ENCODE measurements at regions not wholly inside any gene's neighbourhood (a gene's known extent, or its start where the extent isn't known, plus 50 kb on each side); places are given as distances from the start of the nearest gene placed in this dataset.

- no peak for DNase-seq
Measured at GRCh38 chr2:217218269-217219163, 358.7 kb upstream of the TNP1 start.

DNA sequence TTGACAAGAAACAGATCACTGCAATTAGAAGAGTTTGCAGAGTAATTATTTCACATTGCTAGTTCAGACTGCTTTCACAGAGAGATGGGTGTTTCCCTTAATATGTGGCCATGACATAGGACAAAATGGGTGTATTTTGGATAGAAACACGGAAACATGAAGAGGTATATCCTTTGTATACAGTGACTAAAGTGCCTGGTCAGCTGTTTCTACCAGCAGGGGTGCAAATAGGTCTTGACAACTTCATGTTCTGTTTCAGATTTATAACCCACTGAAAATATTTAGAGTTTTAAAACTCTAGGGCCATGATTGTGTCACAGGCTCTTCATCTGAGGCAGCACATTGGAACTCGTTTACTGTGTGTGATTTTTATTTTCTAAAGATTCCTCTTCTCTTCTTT is 357.1 kb upstream of the TNP1 start:
- no peak for DNase-seq

- no peak for DNase-seq
Measured at GRCh38 chr2:217216316-217216715, 356.5 kb upstream of the TNP1 start.

GRCh38 chr2:217215877-217216276 is 356.0 kb upstream of the TNP1 start:
- no peak for DNase-seq

- no peak for DNase-seq
Measured at GRCh38 chr2:217208867-217209266, 349.0 kb upstream of the TNP1 start.

GRCh38 chr2:217207699-217208010 is 347.8 kb upstream of the TNP1 start:
- DNase-seq = no peak

DNA sequence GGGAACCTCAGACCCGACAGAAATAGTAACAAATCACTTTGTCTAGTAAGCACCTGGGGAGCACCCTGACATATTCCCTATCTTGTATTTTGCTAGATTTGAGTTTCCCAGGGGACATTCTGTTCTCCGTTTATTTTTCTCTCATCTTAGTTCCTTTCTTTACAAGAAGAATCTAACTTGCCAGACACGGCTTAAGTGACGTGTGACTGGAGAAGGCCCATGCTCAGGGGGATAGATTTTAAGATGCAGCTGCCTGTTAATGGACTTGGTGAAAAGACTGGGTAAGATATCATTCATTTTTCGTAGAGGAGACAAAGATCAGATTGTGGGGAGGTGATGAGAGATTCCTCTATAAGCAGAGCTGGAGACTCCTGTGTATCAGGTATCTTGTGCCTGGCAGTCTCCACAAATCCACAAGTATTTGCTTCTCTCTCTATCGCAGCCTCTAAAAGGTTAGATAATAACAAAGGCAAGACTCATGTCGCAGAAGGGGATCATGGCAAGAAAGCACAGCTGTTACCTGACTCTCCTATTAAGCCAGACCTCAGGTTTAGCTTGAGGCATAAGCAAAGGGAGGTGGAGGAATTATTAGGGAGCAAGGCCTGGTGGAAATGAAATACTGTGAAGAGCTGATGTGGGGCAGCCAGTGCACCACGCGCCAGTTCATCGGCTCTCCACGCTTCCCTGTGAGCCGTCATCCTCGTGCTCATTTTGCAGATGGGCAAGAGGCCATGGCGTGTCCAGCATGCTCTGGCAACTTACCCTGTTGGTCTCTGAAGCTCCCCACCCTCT is 347.2 kb upstream of the TNP1 start:
- DNase-seq = no peak

GRCh38 chr2:217206016-217206725 is 346.3 kb upstream of the TNP1 start:
- DNase-seq = no peak

GRCh38 chr2:217204358-217204757 is 344.5 kb upstream of the TNP1 start:
- DNase-seq = no peak

GRCh38 chr2:217203086-217203485 is 343.2 kb upstream of the TNP1 start:
- no peak for DNase-seq

GRCh38 chr2:217199255-217199630 is 339.4 kb upstream of the TNP1 start:
- no peak for DNase-seq

DNA sequence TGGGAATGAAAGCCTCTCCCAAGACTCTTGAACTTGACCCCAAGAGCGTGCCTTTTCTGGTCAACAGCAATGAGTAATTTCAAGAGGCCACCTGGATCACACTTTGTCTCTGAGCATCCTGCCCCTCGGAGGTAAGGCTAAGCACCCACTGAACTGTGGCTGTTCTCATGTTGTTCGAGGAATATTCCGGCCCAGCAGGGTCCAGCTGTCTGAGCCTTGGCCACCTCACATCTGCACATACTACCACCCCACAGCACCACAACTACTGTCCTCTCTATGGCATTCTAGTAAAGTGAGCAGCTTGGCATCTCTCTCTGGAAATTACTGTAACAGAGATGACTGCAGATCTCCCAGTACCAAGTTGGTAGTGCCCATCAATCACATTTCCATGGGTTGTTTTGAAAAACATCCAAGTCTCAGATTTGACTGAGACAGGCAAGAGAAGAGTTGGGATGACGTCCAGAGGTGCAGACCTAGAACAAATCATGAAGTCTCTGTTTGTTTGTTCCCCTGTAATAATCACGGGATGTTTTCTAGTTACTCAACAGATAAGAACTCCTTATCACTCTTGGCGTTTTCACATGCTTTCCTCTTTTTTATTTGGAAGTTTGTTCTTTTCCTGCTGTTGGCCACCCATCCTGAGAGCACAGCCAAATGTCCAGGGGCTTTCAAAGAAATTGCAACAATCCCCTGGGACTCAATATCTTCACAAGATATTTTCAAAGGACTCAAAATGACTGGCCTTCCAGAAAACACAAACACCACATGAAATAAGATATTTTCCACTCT is 336.0 kb upstream of the TNP1 start:
- DNase-seq = no peak

- no peak for DNase-seq
Measured at GRCh38 chr2:217195016-217195415, 335.2 kb upstream of the TNP1 start.

GRCh38 chr2:217193431-217194340 is 333.8 kb upstream of the TNP1 start:
- no peak for DNase-seq

DNA sequence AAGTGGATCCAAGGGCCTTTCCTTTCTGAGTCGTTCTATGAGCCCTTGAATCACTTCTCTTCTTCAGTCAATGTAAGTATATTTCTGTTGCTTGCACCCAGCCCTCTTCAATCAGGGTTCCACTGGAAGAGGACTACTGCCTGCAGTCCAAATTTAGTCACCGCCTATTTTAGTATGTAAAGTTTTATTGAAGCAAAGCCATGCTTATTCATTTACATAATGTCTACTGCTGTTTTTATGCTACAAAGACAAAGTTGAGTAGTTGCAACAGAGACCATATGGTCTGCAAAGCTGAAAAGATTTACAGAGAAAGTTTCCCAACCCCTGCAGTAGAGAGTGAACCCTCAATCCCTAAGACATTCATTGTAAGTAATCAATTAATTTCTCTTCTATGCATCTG is 332.5 kb upstream of the TNP1 start:
- DNase-seq = no peak

- DNase-seq = no peak
Measured at GRCh38 chr2:217189747-217190146, 329.9 kb upstream of the TNP1 start.

- DNase-seq = no peak
Measured at GRCh38 chr2:217189131-217189530, 329.3 kb upstream of the TNP1 start.

GRCh38 chr2:217186668-217187159 is 326.9 kb upstream of the TNP1 start:
- no peak for DNase-seq

DNA sequence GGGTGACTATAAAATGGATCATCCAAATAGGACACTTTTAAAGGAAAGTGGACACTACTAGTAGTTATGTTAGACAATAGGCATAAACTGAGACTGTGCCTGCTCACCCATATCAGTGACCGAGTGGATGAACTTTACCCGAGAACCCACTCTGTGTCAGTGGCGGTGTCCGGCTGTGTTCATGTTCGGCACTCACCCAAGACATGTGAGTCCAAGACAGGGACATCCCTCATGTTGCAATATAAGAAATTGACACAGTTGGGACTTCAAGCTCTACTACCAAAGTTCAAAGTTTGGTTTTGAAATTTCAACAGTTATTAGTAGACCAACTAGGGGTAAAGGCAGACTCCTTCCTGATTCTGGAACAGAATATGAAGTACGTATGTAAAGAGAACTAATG is 326.3 kb upstream of the TNP1 start:
- no peak for DNase-seq

DNA sequence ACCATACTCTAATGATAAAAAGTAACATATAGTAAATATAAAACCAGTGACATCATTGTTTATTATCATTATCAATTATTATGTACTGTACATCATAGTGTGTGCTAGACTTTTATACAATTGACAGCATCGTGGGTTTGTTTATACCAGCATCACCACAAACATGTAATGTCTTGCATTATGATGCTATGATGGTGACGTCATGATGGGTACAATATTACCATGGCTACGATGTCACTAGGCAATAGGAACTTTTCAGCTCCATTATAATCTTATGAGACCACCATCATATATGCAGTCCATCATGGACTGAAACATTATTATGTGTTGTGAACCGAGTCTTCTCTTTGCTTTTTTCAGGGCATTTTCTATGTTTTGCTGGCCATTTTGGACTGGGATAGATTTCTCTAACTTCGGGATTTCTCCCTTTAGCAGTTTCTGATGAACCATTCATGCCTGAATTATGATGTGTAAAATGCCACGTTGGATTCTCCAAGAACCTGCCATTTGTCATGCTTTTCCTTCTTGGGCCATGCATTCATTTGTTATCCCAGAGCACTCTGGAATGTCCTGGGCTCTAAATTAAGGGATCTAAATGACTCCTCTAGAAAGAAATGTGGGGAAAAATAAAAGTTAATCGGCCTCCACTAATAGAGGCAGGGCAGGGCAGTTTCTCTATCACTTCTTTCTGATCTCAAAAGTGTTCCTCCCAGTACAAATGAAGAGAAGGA is 325.6 kb upstream of the TNP1 start:
- no peak for DNase-seq

DNA sequence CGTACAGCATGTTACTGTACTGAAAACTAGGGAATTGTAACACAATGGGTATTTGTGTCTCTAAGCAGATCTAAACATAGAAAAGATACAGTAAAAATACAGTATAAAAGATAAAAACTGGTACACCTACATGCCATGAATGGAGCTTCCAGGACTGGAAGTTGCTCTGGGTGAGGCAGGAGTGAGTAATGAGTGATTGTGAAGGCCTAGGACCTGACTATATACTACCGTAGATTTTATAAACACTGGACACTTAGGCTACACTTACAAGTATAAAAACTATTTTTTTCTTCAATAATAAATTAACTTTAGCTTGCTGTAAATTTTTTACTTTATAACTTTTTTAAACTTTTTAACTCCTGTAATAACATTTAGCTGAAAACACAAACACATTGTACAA is 324.4 kb upstream of the TNP1 start:
- no peak for DNase-seq

All from activated CD4-positive, alpha-beta T cell treated with anti-CD3 and anti-CD28 coated beads, Interleukin-2, amount 50 U/mL, for 4 hours (primary cell).